ENCODE measurements at regions not wholly inside any gene's neighbourhood (a gene's known extent, or its start where the extent isn't known, plus 50 kb on each side); places are given as distances from the start of the nearest gene placed in this dataset.
"Not testable (repeated sequence)": the region's sequence is repeated elsewhere in the genome, so short reads cannot be mapped to it uniquely, and the experiment has no call there.

GRCh38 chr1:215287362-215287761, 204.8 kb downstream of the KCNK2 start:
- DNase-seq (ENCODE audit: low spot score): no peak

- no peak for DNase-seq (ENCODE audit: low spot score)
Measured at GRCh38 chr1:215290018-215290417, 207.5 kb downstream of the KCNK2 start.

GRCh38 chr1:215292932-215293331, 210.4 kb downstream of the KCNK2 start:
- DNase-seq (ENCODE audit: low spot score): no peak

DNA sequence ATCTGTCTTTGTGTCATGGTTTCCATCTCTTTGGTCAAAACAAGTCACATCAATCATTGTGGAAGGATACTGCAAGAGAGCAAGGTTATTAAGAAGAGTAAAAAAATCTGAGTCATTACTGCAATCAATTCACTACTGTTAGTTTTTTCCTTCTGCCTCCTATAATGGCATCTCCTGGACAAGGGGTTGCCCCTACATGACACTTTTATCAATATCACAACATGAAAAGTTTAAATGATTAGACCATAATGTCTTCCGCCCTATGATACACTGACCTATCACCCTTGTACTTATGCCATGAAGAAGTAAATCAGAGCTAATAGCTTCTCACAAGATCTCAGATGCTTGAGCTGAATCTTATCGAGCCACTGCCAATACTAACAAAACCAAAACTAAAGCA, 223.9 kb downstream of the KCNK2 start:
- no peak for DNase-seq (ENCODE audit: low spot score)

- DNase-seq (ENCODE audit: low spot score): no peak
Measured at GRCh38 chr1:215321802-215322201, 239.3 kb downstream of the KCNK2 start.

GRCh38 chr1:215323992-215324391, 241.5 kb downstream of the KCNK2 start:
- DNase-seq (ENCODE audit: low spot score): not testable (repeated sequence)

DNA sequence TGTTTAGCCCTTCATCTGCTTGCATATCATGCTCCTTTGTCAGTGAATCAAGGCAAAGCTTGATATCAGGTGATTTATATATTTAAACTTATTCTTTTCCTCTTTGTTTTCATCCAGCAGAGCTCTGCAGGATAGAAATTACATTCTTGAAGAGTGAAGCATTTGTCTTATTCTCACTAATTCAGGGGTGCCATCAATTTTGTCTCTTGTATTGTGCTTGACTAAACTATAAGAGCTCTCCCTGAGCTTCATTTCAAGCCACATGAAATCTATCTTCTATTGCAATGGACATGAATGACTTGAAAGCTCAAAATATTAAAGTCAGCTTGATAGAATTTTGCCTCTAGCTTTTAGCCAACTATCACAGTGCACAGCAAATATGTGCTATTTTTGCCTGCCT, 236.7 kb upstream of the KCTD3 start:
- DNase-seq (ENCODE audit: low spot score): no peak

GRCh38 chr1:215344539-215344938, 222.6 kb upstream of the KCTD3 start:
- no peak for DNase-seq (ENCODE audit: low spot score)

DNA sequence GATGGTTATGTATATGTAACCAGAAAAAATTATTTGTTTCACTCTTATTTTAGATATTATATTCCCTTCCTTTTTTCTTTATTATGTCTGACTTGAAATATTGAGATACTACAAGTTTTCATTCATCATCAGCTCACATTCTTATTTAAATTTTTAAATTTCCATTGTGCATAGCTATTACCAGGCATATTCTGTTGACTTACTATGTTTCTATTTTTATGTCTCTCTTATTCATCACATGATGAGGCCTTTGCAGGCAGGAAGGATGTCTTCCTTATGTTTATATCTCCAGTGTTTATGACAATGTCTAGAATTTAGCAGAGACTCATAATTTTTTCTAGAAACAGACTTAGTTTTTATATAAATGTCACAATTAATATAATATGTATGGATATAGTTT, 221.9 kb upstream of the KCTD3 start:
- no peak for DNase-seq (ENCODE audit: low spot score)

GRCh38 chr1:215345766-215346165, 221.3 kb upstream of the KCTD3 start:
- DNase-seq (ENCODE audit: low spot score): no peak

DNA sequence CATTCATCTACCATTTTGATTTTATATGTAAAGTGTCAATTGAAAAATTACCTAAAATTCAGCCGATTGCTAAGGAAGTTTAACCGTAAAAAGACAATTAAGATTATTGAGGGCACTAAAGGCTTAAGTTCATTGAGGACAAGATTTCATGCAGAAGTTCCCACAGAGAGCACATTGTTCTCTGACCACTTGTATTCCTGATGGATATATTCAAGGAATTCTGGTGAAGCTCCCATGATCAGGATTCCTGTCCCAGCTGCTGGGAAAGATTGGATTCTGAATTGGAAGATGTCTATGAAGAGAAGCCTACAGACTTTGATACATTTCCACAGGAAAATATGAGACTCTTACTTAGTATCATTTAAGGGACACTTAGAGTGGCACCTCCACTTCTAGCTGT, 209.2 kb upstream of the KCTD3 start:
- no peak for DNase-seq (ENCODE audit: low spot score)

DNA sequence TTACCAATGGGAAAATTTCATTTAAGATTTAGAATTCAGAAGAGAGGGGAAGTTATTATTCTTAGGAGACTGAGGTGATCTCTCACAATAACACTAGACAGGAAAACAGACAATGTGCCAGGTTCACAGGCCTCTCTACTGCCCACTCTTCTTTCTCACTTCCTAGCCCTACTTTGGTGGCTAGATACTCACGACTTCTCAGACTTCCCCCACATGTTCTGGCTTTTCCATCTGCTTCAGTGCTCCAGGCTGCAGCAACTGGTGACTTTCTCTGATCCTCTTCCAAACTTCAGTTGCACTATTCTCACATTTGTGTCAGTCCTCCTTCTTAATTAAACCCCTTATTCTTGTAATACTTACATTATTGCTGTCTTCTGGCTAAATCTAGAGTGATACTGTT, 208.7 kb upstream of the KCTD3 start:
- DNase-seq (ENCODE audit: low spot score): no peak

GRCh38 chr1:215360031-215360430, 207.1 kb upstream of the KCTD3 start:
- DNase-seq (ENCODE audit: low spot score): no peak

GRCh38 chr1:215360758-215361157, 206.3 kb upstream of the KCTD3 start:
- no peak for DNase-seq (ENCODE audit: low spot score)

GRCh38 chr1:215375381-215375780, 191.7 kb upstream of the KCTD3 start:
- no peak for DNase-seq (ENCODE audit: low spot score)

DNA sequence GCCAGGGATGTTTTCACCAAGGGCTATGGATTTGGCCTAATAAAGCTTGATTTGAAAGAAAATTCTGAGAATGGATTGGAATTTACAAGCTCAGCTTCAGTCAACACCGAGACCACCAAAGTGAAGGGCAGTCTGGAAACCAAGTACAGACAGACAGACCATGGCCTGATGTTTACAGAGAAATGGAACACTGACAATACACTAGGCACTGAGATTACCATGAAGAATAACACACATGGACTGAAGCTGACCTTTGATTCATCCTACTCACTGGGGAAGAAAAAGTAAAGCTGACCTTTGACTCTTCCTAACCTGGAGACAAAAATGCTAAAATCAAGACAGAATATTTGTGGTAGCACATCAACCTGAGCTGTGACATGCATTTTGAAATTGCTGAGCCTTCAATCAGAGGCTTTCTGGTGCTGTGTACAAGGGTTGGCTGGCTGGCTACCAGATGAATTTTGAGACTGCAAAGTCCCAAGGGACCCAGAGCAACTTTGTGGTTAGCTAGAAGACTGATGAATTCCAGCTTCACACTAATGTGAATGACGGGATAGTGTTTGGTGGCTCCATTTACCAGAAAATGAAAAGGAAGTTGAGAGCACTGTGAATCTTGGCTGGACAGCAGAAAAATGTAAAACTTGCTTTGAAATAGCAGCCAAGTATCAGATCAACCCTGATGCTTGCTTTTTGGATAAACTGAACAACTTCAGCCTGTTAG, 190.4 kb upstream of the KCTD3 start:
- no peak for DNase-seq (ENCODE audit: low spot score)

DNA sequence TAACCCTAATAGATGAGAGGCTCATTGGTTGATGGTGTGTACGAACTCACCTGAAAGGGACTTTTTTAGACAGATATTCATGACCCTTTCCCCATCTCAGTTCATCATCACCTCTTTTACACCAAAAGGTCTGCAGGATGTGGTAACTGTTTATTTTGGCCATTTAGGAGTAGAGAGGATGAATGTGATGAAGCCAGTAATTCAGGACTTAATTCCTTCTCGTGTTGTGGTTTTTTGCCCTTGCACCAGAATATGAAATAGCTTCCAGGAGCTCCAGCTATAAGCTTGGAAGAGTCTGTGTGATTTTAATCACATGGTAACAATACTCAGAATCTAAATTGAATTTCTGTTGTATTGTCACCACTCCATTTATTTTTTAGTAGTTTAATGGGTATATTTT, 189.4 kb upstream of the KCTD3 start:
- DNase-seq (ENCODE audit: low spot score): no peak

- no peak for DNase-seq (ENCODE audit: low spot score)
Measured at GRCh38 chr1:215380566-215380965, 186.5 kb upstream of the KCTD3 start.

GRCh38 chr1:215393476-215393875, 173.6 kb upstream of the KCTD3 start:
- no peak for DNase-seq (ENCODE audit: low spot score)

GRCh38 chr1:215394084-215394991, 172.8 kb upstream of the KCTD3 start:
- DNase-seq (ENCODE audit: low spot score): no peak

DNA sequence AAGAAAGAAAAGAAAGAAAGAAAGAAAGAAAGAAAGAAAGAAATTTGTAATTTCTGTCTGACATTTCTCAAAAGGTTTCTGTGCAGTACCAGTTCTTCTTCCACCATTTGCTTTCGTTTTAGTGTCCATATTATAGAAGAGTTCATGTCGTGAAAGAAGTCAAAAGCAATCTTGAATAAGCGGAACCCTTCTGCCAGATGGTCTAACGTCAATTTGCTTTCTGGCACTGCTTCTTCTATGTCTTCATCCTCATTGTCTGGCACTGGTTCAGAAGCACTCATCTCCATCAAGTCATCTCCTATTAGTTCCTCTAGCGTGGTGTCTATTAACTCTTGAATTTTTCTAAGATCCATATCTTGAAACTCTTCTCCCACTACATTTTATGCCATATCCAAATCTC, 170.0 kb upstream of the KCTD3 start:
- DNase-seq (ENCODE audit: low spot score): no peak

GRCh38 chr1:215397843-215398242, 169.3 kb upstream of the KCTD3 start:
- DNase-seq (ENCODE audit: low spot score): no peak

DNA sequence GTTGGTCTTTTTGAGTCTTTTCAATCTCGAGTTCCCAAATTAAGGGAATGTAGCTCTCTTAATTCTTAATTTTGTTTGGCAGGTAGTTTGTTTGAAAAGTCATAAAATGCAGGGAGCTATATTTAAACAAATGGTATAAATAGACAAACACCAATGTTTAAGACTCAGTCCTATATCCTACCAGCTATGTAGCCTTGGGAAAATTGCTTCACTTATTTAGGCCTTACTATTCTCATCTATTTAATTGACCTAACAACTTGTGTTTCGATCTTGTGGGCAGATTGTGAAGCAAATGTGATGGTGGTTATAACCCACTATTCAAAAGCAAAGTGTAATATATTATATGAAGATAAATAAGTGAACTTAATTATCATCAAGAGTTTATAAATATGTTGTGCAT, 167.3 kb upstream of the KCTD3 start:
- no peak for DNase-seq (ENCODE audit: low spot score)

Measured in Ammon's horn (tissue), 1 donor.